Nephron (organoid): ENCODE measurements at regions not wholly inside any gene's neighbourhood (a gene's known extent, or its start where the extent isn't known, plus 50 kb on each side); places are given as distances from the start of the nearest gene placed in this dataset.

ENCODE experiments used
- H3K27ac Mint-ChIP-seq, 3 experiments: 2 replicates each; pipeline ENCODE4 v1.8.0; 2020; ENCODE audit warnings: mixed read lengths in 3 of 3, mild to moderate bottlenecking in 2 of 3, moderate library complexity in 1 of 3
- H3K27me3 Mint-ChIP-seq: 2 replicates; pipeline ENCODE4 v1.8.0; 2021; ENCODE audit warnings: low read depth, mild to moderate bottlenecking, moderate library complexity, mixed read lengths
- H3K36me3 Mint-ChIP-seq: 2 replicates; pipeline ENCODE4 v1.8.0; 2020; ENCODE audit warnings: low read depth, mixed read lengths
- H3K4me1 Mint-ChIP-seq: 2 replicates; pipeline ENCODE4 v1.8.0; 2020; ENCODE audit warnings: mixed read lengths
- H3K4me3 Mint-ChIP-seq, 3 experiments: 2 replicates each; pipeline ENCODE4 v1.8.0; 2020; ENCODE audit warnings: mild to moderate bottlenecking in 3 of 3, mixed read lengths in 3 of 3, moderate library complexity in 2 of 3
- H3K9me3 Mint-ChIP-seq: 2 replicates; pipeline ENCODE4 v1.8.0; 2020; ENCODE audit warnings: mixed read lengths
- CTCF ChIP-seq, 3 experiments: fragments of 200-600 bp; sonication (generic); IDR thresholded peaks; one replicate each; pipeline ENCODE4 v1.5.0; 2021; ENCODE audit warnings: antibody characterized with exemption in 3 of 3; ENCODE audit not compliant: unreplicated experiment in 3 of 3

GRCh38 chr14:46147452-46147851 is 504.1 kb downstream of the RPL10L start:
- no peak overlapping the region for H3K27ac Mint-ChIP-seq
- peaks cover 11% of the 10 kb centered on the region for H3K9me3 Mint-ChIP-seq
- no peaks in the 10 kb centered on the region for H3K27me3 Mint-ChIP-seq
- no peak for TF ChIP-seq CTCF (IDR thresholded peaks at IDR 0.05; ENCODE audit: unreplicated experiment in 3 of 3)
- no peaks in the 10 kb centered on the region for H3K36me3 Mint-ChIP-seq
- H3K4me3 Mint-ChIP-seq, result no peak overlapping the region
- no peaks in the 10 kb centered on the region for H3K4me1 Mint-ChIP-seq

- Mint-ChIP-seq H3K36me3 (no peaks in the 10 kb centered on the region), H3K9me3 (peaks cover 11% of the 10 kb centered on the region), H3K4me1 (no peaks in the 10 kb centered on the region), H3K27me3 (no peaks in the 10 kb centered on the region), H3K4me3 (no peak overlapping the region), H3K27ac (no peak overlapping the region)
- TF ChIP-seq CTCF (IDR thresholded peaks at IDR 0.05; ENCODE audit: unreplicated experiment in 3 of 3), result no peak
These were observed 504.6 kb downstream of the RPL10L start for GRCh38 chr14:46147024-46147423.

GRCh38 chr14:46140445-46140844 is 511.1 kb downstream of the RPL10L start:
- TF ChIP-seq CTCF (IDR thresholded peaks at IDR 0.05; ENCODE audit: unreplicated experiment in 3 of 3), result no peak
- Mint-ChIP-seq H3K36me3 (no peaks in the 10 kb centered on the region), H3K27me3 (no peaks in the 10 kb centered on the region), H3K9me3 (no peaks in the 10 kb centered on the region), H3K27ac (no peak overlapping the region), H3K4me3 (no peak overlapping the region), H3K4me1 (peaks cover 5% of the 10 kb centered on the region)

- Mint-ChIP-seq H3K27ac (no peak overlapping the region), H3K27me3 (no peaks in the 10 kb centered on the region), H3K4me1 (peaks cover 5% of the 10 kb centered on the region), H3K9me3 (no peaks in the 10 kb centered on the region), H3K4me3 (no peak overlapping the region), H3K36me3 (no peaks in the 10 kb centered on the region)
- TF ChIP-seq CTCF (IDR thresholded peaks at IDR 0.05; ENCODE audit: unreplicated experiment in 3 of 3), result no peak
These were observed 511.9 kb downstream of the RPL10L start for GRCh38 chr14:46139649-46140048.

GRCh38 chr14:46137786-46138185 is 513.8 kb downstream of the RPL10L start:
- Mint-ChIP-seq H3K36me3 (no peaks in the 10 kb centered on the region), H3K27ac (no peak overlapping the region), H3K27me3 (no peaks in the 10 kb centered on the region), H3K4me1 (peaks cover 5% of the 10 kb centered on the region), H3K4me3 (no peak overlapping the region), H3K9me3 (no peaks in the 10 kb centered on the region)
- no peak for TF ChIP-seq CTCF (IDR thresholded peaks at IDR 0.05; ENCODE audit: unreplicated experiment in 3 of 3)

- Mint-ChIP-seq H3K27ac (peak overlapping the region; percentile 28 to 69 (median 39)), H3K4me1 (peaks cover 5% of the 10 kb centered on the region), H3K4me3 (peak overlapping the region in 1 of 3 experiments; percentile 10), H3K27me3 (no peaks in the 10 kb centered on the region), H3K9me3 (no peaks in the 10 kb centered on the region), H3K36me3 (no peaks in the 10 kb centered on the region)
- no peak for TF ChIP-seq CTCF (IDR thresholded peaks at IDR 0.05; ENCODE audit: unreplicated experiment in 3 of 3)
These were observed 515.1 kb downstream of the RPL10L start for GRCh38 chr14:46136456-46136855.
